Pulmonary artery endothelial cell (primary cell): ENCODE measurements at regions not wholly inside any gene's neighbourhood (a gene's known extent, or its start where the extent isn't known, plus 50 kb on each side); places are given as distances from the start of the nearest gene placed in this dataset.

Experiments used
- DNase-seq: peaks from one replicate; pipeline ENCODE4 v3.0.0-alpha.2; 2011; ENCODE audit warnings: low read depth, low spot score

- DNase-seq, result no peak
Observed at GRCh38 chr2:239636808-239637207, 236.0 kb upstream of the HDAC4 start.

- no peak for DNase-seq
Observed at GRCh38 chr2:239634769-239635168, 233.9 kb upstream of the HDAC4 start.

GRCh38 chr2:239630618-239631286 lies 229.9 kb upstream of the HDAC4 start:
- no peak for DNase-seq

GRCh38 chr2:239629926-239630617 lies 229.3 kb upstream of the HDAC4 start:
- DNase-seq, result no peak

- no peak for DNase-seq
Observed at GRCh38 chr2:239626961-239627592, 226.3 kb upstream of the HDAC4 start.

GRCh38 chr2:239625971-239626734 lies 225.3 kb upstream of the HDAC4 start:
- DNase-seq, result no peak

GRCh38 chr2:239625156-239625845 lies 224.5 kb upstream of the HDAC4 start:
- DNase-seq, result no peak

- no peak for DNase-seq
Observed at GRCh38 chr2:239621611-239622010, 220.8 kb upstream of the HDAC4 start.

GRCh38 chr2:239619369-239619768 lies 218.5 kb upstream of the HDAC4 start:
- DNase-seq, result no peak

GRCh38 chr2:239616729-239617128 lies 215.9 kb upstream of the HDAC4 start:
- DNase-seq, result no peak

GRCh38 chr2:239612133-239612532 lies 211.3 kb upstream of the HDAC4 start:
- DNase-seq, result no peak

GRCh38 chr2:239611222-239611795 lies 210.5 kb upstream of the HDAC4 start:
- no peak for DNase-seq

GRCh38 chr2:239610457-239611221 lies 209.8 kb upstream of the HDAC4 start:
- DNase-seq, result no peak

GRCh38 chr2:239609607-239610310 lies 208.9 kb upstream of the HDAC4 start:
- no peak for DNase-seq

GRCh38 chr2:239609162-239609561 lies 208.3 kb upstream of the HDAC4 start:
- no peak for DNase-seq

GRCh38 chr2:239608723-239609122 lies 207.9 kb upstream of the HDAC4 start:
- no peak for DNase-seq

- no peak for DNase-seq
Observed at GRCh38 chr2:239608260-239608659, 207.4 kb upstream of the HDAC4 start.

GRCh38 chr2:239607517-239608191 lies 206.8 kb upstream of the HDAC4 start:
- DNase-seq, result no peak
